22Rv1 (cell line): ENCODE measurements at regions not wholly inside any gene's neighbourhood (a gene's known extent, or its start where the extent isn't known, plus 50 kb on each side); places are given as distances from the start of the nearest gene placed in this dataset.

ENCODE experiments used
- H3K27ac ChIP-seq: fragments of 450-650 bp; 2 replicates; pipeline ENCODE4 v1.5.1; 2017
- ZFX ChIP-seq: fragments of 450-650 bp; IDR thresholded peaks from 2 replicates; pipeline ENCODE4 v1.6.1; 2017; ENCODE audit warnings: antibody characterized with exemption, borderline replicate concordance
- TF ChIP-seq, protein P1 (sequence below): fragments of 450-650 bp; IDR thresholded peaks from 2 replicates; pipeline ENCODE4 v1.5.1; 2017; ENCODE audit warnings: mild to moderate bottlenecking

DNA sequence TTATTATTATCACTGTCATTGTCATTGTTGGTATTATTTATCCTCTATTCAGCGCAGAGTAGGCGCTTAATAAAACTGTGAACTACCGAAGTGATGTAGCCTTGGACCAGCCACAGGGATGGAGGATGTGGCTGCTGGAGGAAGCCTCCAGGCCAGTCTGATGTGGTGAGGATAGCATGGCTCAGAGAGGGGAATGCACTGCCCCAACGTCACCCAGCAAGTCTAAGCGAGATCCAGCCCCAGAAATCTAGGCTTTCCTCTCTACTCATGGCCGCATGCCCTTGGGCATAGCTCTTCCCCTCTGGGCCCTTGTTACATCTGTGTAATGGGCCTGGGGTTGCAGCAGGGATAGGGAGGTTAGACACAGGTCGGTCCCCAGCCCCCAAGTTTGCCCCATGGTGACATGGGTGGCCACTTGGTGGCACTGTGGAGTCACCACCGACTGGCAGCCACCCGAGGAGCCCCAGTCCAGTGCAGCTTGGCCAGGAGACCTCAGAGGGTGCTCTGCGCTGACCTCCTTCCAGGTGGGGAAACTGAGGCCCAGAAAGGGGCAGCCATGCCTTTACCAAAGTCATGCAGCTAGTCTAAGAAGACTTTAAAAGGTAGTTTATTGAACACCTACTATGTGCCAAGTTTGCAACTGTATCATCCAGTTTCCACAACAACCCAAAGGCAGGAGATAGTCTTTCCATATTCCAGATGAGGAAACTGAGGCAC, 395.7 kb downstream of the MN1 start:
- TF ChIP-seq, protein P1, sequence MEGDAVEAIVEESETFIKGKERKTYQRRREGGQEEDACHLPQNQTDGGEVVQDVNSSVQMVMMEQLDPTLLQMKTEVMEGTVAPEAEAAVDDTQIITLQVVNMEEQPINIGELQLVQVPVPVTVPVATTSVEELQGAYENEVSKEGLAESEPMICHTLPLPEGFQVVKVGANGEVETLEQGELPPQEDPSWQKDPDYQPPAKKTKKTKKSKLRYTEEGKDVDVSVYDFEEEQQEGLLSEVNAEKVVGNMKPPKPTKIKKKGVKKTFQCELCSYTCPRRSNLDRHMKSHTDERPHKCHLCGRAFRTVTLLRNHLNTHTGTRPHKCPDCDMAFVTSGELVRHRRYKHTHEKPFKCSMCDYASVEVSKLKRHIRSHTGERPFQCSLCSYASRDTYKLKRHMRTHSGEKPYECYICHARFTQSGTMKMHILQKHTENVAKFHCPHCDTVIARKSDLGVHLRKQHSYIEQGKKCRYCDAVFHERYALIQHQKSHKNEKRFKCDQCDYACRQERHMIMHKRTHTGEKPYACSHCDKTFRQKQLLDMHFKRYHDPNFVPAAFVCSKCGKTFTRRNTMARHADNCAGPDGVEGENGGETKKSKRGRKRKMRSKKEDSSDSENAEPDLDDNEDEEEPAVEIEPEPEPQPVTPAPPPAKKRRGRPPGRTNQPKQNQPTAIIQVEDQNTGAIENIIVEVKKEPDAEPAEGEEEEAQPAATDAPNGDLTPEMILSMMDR: peak; percentile 65
- no peak for TF ChIP-seq ZFX
- H3K27ac ChIP-seq: no peak overlapping the region

- no peak for TF ChIP-seq ZFX
- TF ChIP-seq, protein P1: no peak
- no peak overlapping the region for H3K27ac ChIP-seq
Measured at GRCh38 chr22:27406389-27406861, 395.1 kb downstream of the MN1 start.

GRCh38 chr22:27407369-27407985, 394.1 kb downstream of the MN1 start:
- TF ChIP-seq, protein P1: no peak
- no peak for TF ChIP-seq ZFX
- no peak overlapping the region for H3K27ac ChIP-seq

- no peak for TF ChIP-seq ZFX
- TF ChIP-seq, protein P1: no peak
- no peak overlapping the region for H3K27ac ChIP-seq
Measured at GRCh38 chr22:27408068-27408467, 393.5 kb downstream of the MN1 start.

- TF ChIP-seq ZFX: no peak
- TF ChIP-seq, protein P1: no peak
- no peak overlapping the region for H3K27ac ChIP-seq
Measured at GRCh38 chr22:27409299-27409698, 392.3 kb downstream of the MN1 start.

GRCh38 chr22:27412866-27413445, 388.6 kb downstream of the MN1 start:
- H3K27ac ChIP-seq: no peak overlapping the region
- TF ChIP-seq, protein P1: no peak
- no peak for TF ChIP-seq ZFX

GRCh38 chr22:27413702-27414101, 387.9 kb downstream of the MN1 start:
- TF ChIP-seq, protein P1: no peak
- no peak for TF ChIP-seq ZFX

More at GRCh38 chr22:27413702-27414101, 387.9 kb downstream of the MN1 start:
- no peak overlapping the region for H3K27ac ChIP-seq
